Omental fat pad (tissue), 3 donors: ENCODE measurements at regions not wholly inside any gene's neighbourhood (a gene's known extent, or its start where the extent isn't known, plus 50 kb on each side); places are given as distances from the start of the nearest gene placed in this dataset.

Source experiments
- ATAC-seq: fragments of 150-250 bp; one replicate; pipeline ENCODE4 v1.9.1; 2016; ENCODE audit warnings: mild to moderate bottlenecking, moderate library complexity; ENCODE audit not compliant: low FRiP score
- DNase-seq: peaks from one replicate; pipeline ENCODE4 v3.0.0-alpha.2; 2019; ENCODE audit warnings: low spot score
- CTCF ChIP-seq, 3 donors: fragments of 450-650 bp; IDR thresholded peaks; one replicate each; pipeline ENCODE4 v1.5.1; 2016 to 2017; ENCODE audit warnings: antibody characterized with exemption in 3 of 3, mild to moderate bottlenecking in 3 of 3, moderate library complexity in 2 of 3

- no peak for TF ChIP-seq CTCF (IDR thresholded peaks at IDR 0.05)
- ATAC-seq (no peak), DNase-seq (no peak)
Observed at GRCh38 chr3:72533591-72534473, 314.4 kb downstream of the SHQ1 start.

DNA sequence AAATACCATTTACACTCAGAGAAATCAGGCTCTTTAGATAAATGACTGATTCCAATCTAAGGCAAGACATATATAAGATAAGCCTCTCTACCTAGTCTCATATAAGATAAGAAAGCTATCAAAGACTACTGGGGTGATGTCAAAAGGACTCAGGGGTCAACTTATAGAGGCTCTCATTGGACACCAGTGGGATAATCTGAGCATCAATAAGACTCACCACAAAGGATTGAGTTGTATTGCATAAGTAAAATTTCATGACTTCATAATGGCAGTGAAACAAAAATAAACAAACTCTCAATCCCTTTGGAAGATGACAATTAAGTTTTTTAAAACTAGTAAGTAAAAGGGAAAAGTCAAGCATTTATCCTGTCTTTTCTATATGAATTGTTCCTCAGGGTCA, 317.8 kb downstream of the SHQ1 start:
- no peak for ATAC-seq
- no peak for DNase-seq
- no peak for TF ChIP-seq CTCF (IDR thresholded peaks at IDR 0.05)

- DNase-seq (no peak), ATAC-seq (no peak)
- TF ChIP-seq CTCF (IDR thresholded peaks at IDR 0.05): no peak
Observed at GRCh38 chr3:72529081-72529480, 319.2 kb downstream of the SHQ1 start.

GRCh38 chr3:72523429-72524151, 324.7 kb downstream of the SHQ1 start:
- ATAC-seq (no peak), DNase-seq (no peak)
- no peak for TF ChIP-seq CTCF (IDR thresholded peaks at IDR 0.05)

- TF ChIP-seq CTCF (IDR thresholded peaks at IDR 0.05): no peak
- ATAC-seq (no peak), DNase-seq (no peak)
Observed at GRCh38 chr3:72520690-72521308, 327.4 kb downstream of the SHQ1 start.

DNA sequence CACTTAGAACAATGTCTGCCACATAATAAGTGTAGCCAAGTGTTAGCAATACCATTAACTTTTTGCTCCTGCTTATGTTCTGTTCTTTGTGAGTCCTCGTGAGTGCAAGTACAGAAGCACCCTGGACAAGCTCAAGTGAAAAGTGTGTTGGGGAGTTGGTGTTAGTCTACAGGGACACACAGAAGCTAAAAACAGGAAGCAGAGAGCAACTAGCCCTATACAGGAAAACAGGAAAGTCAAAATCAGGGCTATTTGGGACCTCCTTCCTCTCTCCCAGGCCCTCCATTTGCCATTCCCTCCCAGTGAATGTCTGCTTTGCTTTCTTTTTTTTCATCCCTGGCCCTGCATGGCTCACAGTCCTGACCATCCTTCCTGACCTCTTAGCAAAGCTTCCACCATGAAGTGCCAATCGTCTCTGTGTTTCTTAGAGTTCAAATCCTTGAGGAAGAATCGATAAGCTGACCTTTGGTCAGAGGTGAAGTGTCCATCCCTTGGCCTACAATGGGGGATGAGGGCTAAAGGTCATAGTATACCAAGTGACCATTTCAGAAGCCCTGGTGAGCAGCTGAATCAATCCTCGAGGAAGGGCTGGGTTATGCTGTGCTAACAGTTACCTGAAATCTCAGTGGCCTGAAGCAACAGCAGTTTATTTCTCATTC, 328.2 kb downstream of the SHQ1 start:
- no peak for DNase-seq
- no peak for TF ChIP-seq CTCF (IDR thresholded peaks at IDR 0.05)
- no peak for ATAC-seq
